Parathyroid adenoma (tissue), 2 donors: ENCODE measurements at regions not wholly inside any gene's neighbourhood (a gene's known extent, or its start where the extent isn't known, plus 50 kb on each side); places are given as distances from the start of the nearest gene placed in this dataset.

ENCODE experiments used
- H2AFZ ChIP-seq: fragments of 300-600 bp; sonication (generic); one replicate; pipeline ENCODE4 v1.7.0; 2017; ENCODE audit warnings: antibody characterized with exemption, mild to moderate bottlenecking
- H3K27ac ChIP-seq: fragments of 300-600 bp; sonication (generic); one replicate; pipeline ENCODE4 v1.7.0; 2017
- H3K27me3 ChIP-seq: fragments of 300-600 bp; sonication (generic); one replicate; pipeline ENCODE4 v1.7.0; 2017; ENCODE audit warnings: low read length; ENCODE audit not compliant: control insufficient read depth, insufficient read depth
- H3K36me3 ChIP-seq: fragments of 300-600 bp; sonication (generic); one replicate; pipeline ENCODE4 v1.7.0; 2017; ENCODE audit warnings: low read length; ENCODE audit not compliant: control insufficient read depth, insufficient read depth
- H3K4me1 ChIP-seq: fragments of 300-600 bp; sonication (generic); one replicate; pipeline ENCODE4 v1.7.0; 2017; ENCODE audit warnings: control low read depth
- H3K4me2 ChIP-seq: fragments of 300-600 bp; sonication (generic); one replicate; pipeline ENCODE4 v1.7.0; 2017; ENCODE audit warnings: low read length
- H3K4me3 ChIP-seq: fragments of 300-600 bp; sonication (generic); one replicate; pipeline ENCODE4 v1.7.0; 2017; ENCODE audit warnings: low read depth, low read length
- H3K79me2 ChIP-seq: fragments of 300-600 bp; sonication (generic); one replicate; pipeline ENCODE4 v1.7.0; 2017; ENCODE audit warnings: control low read depth
- H3K9ac ChIP-seq: fragments of 300-600 bp; sonication (generic); one replicate; pipeline ENCODE4 v1.7.0; 2017; ENCODE audit warnings: mild to moderate bottlenecking
- H3K9me3 ChIP-seq: fragments of 300-600 bp; sonication (generic); one replicate; pipeline ENCODE4 v1.7.0; 2017; ENCODE audit warnings: low read length; ENCODE audit not compliant: control insufficient read depth
- CTCF ChIP-seq: fragments of 300-600 bp; sonication (generic); IDR thresholded peaks from one replicate; pipeline ENCODE4 v1.7.0; 2017; ENCODE audit warnings: antibody characterized with exemption, mild to moderate bottlenecking
- donor health status: primary hyperparathyroidism.

GRCh38 chr4:163591614-163592020 is 97.1 kb downstream of the TMA16 start:
- H3K27ac ChIP-seq: no peak overlapping the region

GRCh38 chr4:163592212-163592611 is 97.7 kb downstream of the TMA16 start:
- Histone ChIP-seq H3K27ac (no peak overlapping the region), H3K9me3 (no peaks in the 10 kb centered on the region), H3K4me1 (no peaks in the 10 kb centered on the region), H3K4me3 (no peak overlapping the region), H3K9ac (no peak overlapping the region), H3K27me3 (no peaks in the 10 kb centered on the region), H3K36me3 (no peaks in the 10 kb centered on the region), H3K4me2 (no peak overlapping the region), H2AFZ (no peak overlapping the region), H3K79me2 (no peaks in the 10 kb centered on the region)
- TF ChIP-seq CTCF: no peak

More at GRCh38 chr4:163591614-163592020, 97.1 kb downstream of the TMA16 start:
- TF ChIP-seq CTCF: no peak
- Histone ChIP-seq H3K4me2 (no peak overlapping the region), H3K79me2 (no peaks in the 10 kb centered on the region), H2AFZ (no peak overlapping the region), H3K4me3 (no peak overlapping the region), H3K27me3 (no peaks in the 10 kb centered on the region), H3K36me3 (no peaks in the 10 kb centered on the region), H3K9me3 (no peaks in the 10 kb centered on the region), H3K9ac (no peak overlapping the region), H3K4me1 (no peaks in the 10 kb centered on the region)

GRCh38 chr4:163595580-163595979 is 101.1 kb downstream of the TMA16 start:
- Histone ChIP-seq H3K4me2 (no peak overlapping the region), H3K4me3 (no peak overlapping the region), H3K27me3 (no peaks in the 10 kb centered on the region), H3K79me2 (no peaks in the 10 kb centered on the region), H3K4me1 (no peaks in the 10 kb centered on the region), H3K36me3 (no peaks in the 10 kb centered on the region), H3K27ac (no peak overlapping the region), H3K9me3 (no peaks in the 10 kb centered on the region), H2AFZ (no peak overlapping the region), H3K9ac (no peak overlapping the region)
- TF ChIP-seq CTCF: no peak

GRCh38 chr4:163598028-163598427 is 103.5 kb downstream of the TMA16 start:
- no peaks in the 10 kb centered on the region for H3K27me3 ChIP-seq
- H3K27ac ChIP-seq: no peak overlapping the region
- H3K4me1 ChIP-seq: no peaks in the 10 kb centered on the region
- no peaks in the 10 kb centered on the region for H3K36me3 ChIP-seq
- no peak overlapping the region for H3K4me3 ChIP-seq
- no peak for TF ChIP-seq CTCF
- H2AFZ ChIP-seq: no peak overlapping the region
- H3K4me2 ChIP-seq: no peak overlapping the region
- no peaks in the 10 kb centered on the region for H3K9me3 ChIP-seq
- H3K79me2 ChIP-seq: no peaks in the 10 kb centered on the region
- no peak overlapping the region for H3K9ac ChIP-seq

GRCh38 chr4:163598489-163598888 is 104.0 kb downstream of the TMA16 start:
- no peaks in the 10 kb centered on the region for H3K4me1 ChIP-seq
- H3K79me2 ChIP-seq: no peaks in the 10 kb centered on the region
- no peak overlapping the region for H3K4me2 ChIP-seq
- no peak overlapping the region for H3K27ac ChIP-seq
- no peak overlapping the region for H3K4me3 ChIP-seq
- no peak for TF ChIP-seq CTCF
- H3K36me3 ChIP-seq: no peaks in the 10 kb centered on the region
- H2AFZ ChIP-seq: no peak overlapping the region
- H3K9me3 ChIP-seq: no peaks in the 10 kb centered on the region
- H3K27me3 ChIP-seq: no peaks in the 10 kb centered on the region
- H3K9ac ChIP-seq: no peak overlapping the region
